ENCODE measurements at regions not wholly inside any gene's neighbourhood (a gene's known extent, or its start where the extent isn't known, plus 50 kb on each side); places are given as distances from the start of the nearest gene placed in this dataset.
"Not testable (repeated sequence)": the region's sequence is repeated elsewhere in the genome, so short reads cannot be mapped to it uniquely, and the experiment has no call there.

DNA sequence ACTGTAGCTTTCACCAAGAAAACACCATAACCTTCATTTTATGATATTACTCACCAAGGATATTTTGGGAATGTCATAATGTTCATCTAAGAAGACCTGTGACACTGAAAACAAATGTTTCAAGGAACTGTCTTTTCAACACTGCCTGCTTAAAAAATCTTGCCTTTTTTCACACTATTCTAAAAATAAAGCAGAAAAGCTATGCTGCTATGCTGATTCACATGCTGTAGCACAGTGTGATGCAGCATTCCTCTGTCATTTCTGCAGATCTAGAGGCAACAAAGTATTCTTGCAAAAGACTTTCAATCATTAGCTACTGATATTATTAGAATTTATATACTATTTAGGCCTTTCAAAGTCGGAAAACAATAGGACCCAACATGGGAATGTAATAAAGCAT, 525.7 kb downstream of the UQCRFS1 start:
- Histone ChIP-seq H3K27ac (replicated peaks) (no peak overlapping the region), H3K9me3 (replicated peaks) (peaks cover 5% of the 10 kb centered on the region), H3K4me1 (no peaks in the 10 kb centered on the region), H3K4me3 (no peak overlapping the region), H3K27me3 (ENCODE audit: low read depth) (no peaks in the 10 kb centered on the region), H3K36me3 (no peaks in the 10 kb centered on the region)
- no peak for DNase-seq
- intact Hi-C loops (cut with micrococcal nuclease) = no loop called here
- TF ChIP-seq, protein P1, sequence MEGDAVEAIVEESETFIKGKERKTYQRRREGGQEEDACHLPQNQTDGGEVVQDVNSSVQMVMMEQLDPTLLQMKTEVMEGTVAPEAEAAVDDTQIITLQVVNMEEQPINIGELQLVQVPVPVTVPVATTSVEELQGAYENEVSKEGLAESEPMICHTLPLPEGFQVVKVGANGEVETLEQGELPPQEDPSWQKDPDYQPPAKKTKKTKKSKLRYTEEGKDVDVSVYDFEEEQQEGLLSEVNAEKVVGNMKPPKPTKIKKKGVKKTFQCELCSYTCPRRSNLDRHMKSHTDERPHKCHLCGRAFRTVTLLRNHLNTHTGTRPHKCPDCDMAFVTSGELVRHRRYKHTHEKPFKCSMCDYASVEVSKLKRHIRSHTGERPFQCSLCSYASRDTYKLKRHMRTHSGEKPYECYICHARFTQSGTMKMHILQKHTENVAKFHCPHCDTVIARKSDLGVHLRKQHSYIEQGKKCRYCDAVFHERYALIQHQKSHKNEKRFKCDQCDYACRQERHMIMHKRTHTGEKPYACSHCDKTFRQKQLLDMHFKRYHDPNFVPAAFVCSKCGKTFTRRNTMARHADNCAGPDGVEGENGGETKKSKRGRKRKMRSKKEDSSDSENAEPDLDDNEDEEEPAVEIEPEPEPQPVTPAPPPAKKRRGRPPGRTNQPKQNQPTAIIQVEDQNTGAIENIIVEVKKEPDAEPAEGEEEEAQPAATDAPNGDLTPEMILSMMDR (IDR thresholded peaks at IDR 0.05; ENCODE audit: borderline replicate concordance) = no peak

DNA sequence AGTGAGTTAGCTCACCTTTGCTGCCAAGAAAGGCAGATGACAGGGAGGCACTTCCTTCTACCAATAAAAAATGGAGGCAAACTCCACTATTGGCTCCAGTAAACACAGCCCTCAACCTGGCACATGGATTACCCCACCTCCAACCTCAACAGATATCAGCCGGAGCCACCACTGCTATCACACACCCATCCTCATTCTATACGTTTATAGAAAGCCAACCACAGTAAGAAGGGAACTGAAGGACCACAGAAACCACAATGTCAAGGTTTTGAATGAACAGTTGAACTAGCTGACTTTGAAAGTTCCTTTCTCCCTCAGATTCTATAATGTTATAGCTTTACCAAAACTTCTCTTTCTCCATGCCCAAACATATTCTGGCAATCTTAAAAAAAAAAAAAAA, 526.2 kb downstream of the UQCRFS1 start:
- no peak overlapping the region for H3K4me3 ChIP-seq
- H3K27me3 ChIP-seq (ENCODE audit: low read depth) = no peaks in the 10 kb centered on the region
- H3K4me1 ChIP-seq = no peaks in the 10 kb centered on the region
- no peak for DNase-seq
- H3K36me3 ChIP-seq = no peaks in the 10 kb centered on the region
- H3K27ac ChIP-seq (replicated peaks) = no peak overlapping the region
- intact Hi-C loops (cut with micrococcal nuclease) = no loop called here
- peaks cover 5% of the 10 kb centered on the region for H3K9me3 ChIP-seq (replicated peaks)
- TF ChIP-seq, protein P1 (IDR thresholded peaks at IDR 0.05; ENCODE audit: borderline replicate concordance) = no peak

DNA sequence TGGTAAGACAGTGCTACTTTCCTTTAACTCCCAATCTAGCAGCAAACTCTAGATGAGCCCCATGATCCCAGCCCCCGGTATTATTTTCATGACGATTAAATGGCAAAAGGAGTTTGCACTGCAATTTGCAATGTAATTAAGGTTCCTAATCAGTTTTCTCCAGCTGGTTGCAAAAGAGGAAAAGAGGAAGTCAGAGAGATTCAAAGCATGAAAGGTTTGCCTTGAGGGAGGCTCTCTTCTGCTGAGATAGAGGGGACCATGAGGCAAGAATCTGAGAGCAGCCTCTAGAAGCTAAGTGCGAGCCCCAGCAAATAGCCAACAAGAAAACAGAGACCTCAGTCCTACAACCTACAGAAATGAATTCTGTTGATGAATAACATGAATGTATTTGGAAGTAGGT, 527.1 kb downstream of the UQCRFS1 start:
- intact Hi-C loops (cut with micrococcal nuclease) = no loop called here
- no peak overlapping the region for H3K27ac ChIP-seq (replicated peaks)
- H3K4me1 ChIP-seq = no peaks in the 10 kb centered on the region

DNA sequence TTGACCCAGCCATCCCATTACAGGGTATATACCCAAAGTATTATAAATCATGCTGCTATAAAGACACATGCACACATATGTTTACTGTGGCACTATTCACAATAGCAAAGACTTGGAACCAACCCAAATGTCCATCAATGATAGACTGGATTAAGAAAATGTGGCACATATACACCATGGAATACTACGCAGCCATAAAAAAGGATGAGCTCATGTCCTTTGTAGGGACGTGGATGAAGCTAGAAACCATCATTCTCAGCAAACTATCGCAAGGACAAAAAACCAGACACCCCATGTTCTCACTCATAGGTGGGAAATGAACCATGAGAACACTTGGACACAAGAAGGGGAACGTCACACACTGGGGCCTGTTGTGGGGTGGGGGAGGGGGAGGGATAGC, 527.9 kb downstream of the UQCRFS1 start:
- H3K4me1 ChIP-seq; H3K36me3 ChIP-seq; DNase-seq; intact Hi-C loops (cut with micrococcal nuclease); H3K9me3 ChIP-seq (replicated peaks); H3K27me3 ChIP-seq (ENCODE audit: low read depth); H3K4me3 ChIP-seq; H3K27ac ChIP-seq (replicated peaks): not testable (repeated sequence)

More for the DNA sequence above, 527.1 kb downstream of the UQCRFS1 start:
- H3K27me3 ChIP-seq (ENCODE audit: low read depth) = no peaks in the 10 kb centered on the region
- H3K4me3 ChIP-seq = no peak overlapping the region
- peaks cover 5% of the 10 kb centered on the region for H3K9me3 ChIP-seq (replicated peaks)
- H3K36me3 ChIP-seq = no peaks in the 10 kb centered on the region
- TF ChIP-seq, protein P1 (IDR thresholded peaks at IDR 0.05; ENCODE audit: borderline replicate concordance) = no peak
- no peak for DNase-seq

DNA sequence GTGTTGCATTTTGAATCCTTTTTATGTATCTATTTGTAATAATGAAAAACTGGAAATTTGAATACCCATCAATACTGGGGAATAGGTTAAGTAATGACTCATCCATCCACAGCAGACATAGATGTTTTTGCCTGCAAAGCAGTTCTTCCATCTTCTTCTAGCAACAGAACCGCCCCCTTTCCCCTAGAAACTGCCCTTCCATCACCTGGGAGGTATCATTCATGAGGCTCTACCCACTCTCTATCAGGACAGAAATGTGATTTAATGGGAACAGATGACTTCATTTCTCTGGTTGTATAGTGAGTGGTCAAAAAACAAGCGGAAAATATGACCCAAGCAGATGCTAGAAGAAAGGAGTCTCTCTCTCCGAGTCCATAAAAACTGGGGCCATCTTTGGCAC, 532.8 kb downstream of the UQCRFS1 start:
- Histone ChIP-seq H3K4me3 (no peak overlapping the region), H3K9me3 (replicated peaks) (peaks cover 14% of the 10 kb centered on the region), H3K4me1 (no peaks in the 10 kb centered on the region), H3K27ac (replicated peaks) (no peak overlapping the region), H3K36me3 (no peaks in the 10 kb centered on the region), H3K27me3 (ENCODE audit: low read depth) (no peaks in the 10 kb centered on the region)
- TF ChIP-seq, protein P1 (IDR thresholded peaks at IDR 0.05; ENCODE audit: borderline replicate concordance) = no peak
- no peak for DNase-seq
- intact Hi-C loops (cut with micrococcal nuclease) = no loop called here

DNA sequence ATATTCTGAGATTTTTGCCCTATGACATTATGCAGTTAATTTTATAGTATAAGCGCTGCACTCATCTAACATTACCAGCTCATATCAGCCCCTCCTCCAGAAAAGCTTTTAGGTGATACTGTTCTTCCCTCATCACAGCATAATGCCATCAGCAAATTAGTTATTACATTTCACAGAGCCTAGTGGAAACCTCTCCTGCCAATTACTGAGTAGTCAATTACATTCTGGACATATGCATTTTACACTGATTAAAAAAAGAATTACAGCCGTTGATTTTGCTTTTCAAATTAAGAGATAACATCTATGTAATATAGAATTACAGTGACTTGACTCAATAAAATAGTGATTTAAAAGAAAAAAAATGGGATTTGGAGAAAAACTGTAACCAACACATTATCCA, 542.1 kb downstream of the UQCRFS1 start:
- no peak for DNase-seq
- no peak overlapping the region for H3K27ac ChIP-seq (replicated peaks)
- intact Hi-C loops (cut with micrococcal nuclease) = no loop called here
- H3K4me3 ChIP-seq = no peak overlapping the region
- no peaks in the 10 kb centered on the region for H3K27me3 ChIP-seq (ENCODE audit: low read depth)
- H3K4me1 ChIP-seq = no peaks in the 10 kb centered on the region
- no peaks in the 10 kb centered on the region for H3K36me3 ChIP-seq
- TF ChIP-seq, protein P1 (IDR thresholded peaks at IDR 0.05; ENCODE audit: borderline replicate concordance) = no peak
- H3K9me3 ChIP-seq (replicated peaks) = peaks cover 57% of the 10 kb centered on the region

All from left ventricle myocardium inferior (tissue), 1 donor.